WI38 (cell line): ENCODE measurements at regions not wholly inside any gene's neighbourhood (a gene's known extent, or its start where the extent isn't known, plus 50 kb on each side); places are given as distances from the start of the nearest gene placed in this dataset.

Source experiments
- H3K4me3 ChIP-seq: 2 replicates; pipeline ENCODE4 v1.5.1; 2011; ENCODE audit warnings: low read depth, mild to moderate bottlenecking, control low read depth, low read length
- TF ChIP-seq, protein P1 (sequence below): IDR thresholded peaks from 2 replicates; pipeline ENCODE4 v1.5.1; 2012; ENCODE audit warnings: low read depth, mild to moderate bottlenecking, control low read depth, low read length

GRCh38 chr6:66390393-66390792 lies 683.4 kb upstream of the EYS start:
- TF ChIP-seq, protein P1, sequence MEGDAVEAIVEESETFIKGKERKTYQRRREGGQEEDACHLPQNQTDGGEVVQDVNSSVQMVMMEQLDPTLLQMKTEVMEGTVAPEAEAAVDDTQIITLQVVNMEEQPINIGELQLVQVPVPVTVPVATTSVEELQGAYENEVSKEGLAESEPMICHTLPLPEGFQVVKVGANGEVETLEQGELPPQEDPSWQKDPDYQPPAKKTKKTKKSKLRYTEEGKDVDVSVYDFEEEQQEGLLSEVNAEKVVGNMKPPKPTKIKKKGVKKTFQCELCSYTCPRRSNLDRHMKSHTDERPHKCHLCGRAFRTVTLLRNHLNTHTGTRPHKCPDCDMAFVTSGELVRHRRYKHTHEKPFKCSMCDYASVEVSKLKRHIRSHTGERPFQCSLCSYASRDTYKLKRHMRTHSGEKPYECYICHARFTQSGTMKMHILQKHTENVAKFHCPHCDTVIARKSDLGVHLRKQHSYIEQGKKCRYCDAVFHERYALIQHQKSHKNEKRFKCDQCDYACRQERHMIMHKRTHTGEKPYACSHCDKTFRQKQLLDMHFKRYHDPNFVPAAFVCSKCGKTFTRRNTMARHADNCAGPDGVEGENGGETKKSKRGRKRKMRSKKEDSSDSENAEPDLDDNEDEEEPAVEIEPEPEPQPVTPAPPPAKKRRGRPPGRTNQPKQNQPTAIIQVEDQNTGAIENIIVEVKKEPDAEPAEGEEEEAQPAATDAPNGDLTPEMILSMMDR: no peak
- H3K4me3 ChIP-seq: no peak overlapping the region

GRCh38 chr6:66376001-66376400 lies 669.0 kb upstream of the EYS start:
- H3K4me3 ChIP-seq: no peak overlapping the region
- TF ChIP-seq, protein P1: no peak

- no peak overlapping the region for H3K4me3 ChIP-seq
- TF ChIP-seq, protein P1: no peak
These were observed 662.4 kb upstream of the EYS start for GRCh38 chr6:66369407-66369806.

GRCh38 chr6:66362888-66363287 lies 655.9 kb upstream of the EYS start:
- no peak overlapping the region for H3K4me3 ChIP-seq
- TF ChIP-seq, protein P1: no peak

DNA sequence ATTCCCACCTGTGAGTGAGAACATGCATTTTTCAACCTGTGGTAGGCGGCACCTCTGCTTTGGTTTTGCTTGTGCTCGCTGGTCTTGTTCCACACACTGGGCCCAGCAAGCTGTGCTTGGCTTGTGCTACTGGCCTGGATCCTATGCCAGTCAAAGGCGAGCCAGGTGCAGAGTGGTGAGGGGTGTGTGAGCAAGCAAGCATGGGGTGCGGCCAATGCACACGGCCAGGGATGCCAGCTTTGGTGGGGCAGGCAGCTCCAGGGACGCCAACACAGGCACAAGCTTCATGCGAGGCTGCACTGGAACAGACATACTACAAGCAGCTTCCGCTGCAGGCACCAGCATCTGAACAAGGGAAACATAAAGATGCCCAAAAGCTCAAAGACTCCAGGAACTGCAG lies 654.9 kb upstream of the EYS start:
- TF ChIP-seq, protein P1: no peak
- H3K4me3 ChIP-seq: no peak overlapping the region

GRCh38 chr6:66357781-66358180 lies 650.8 kb upstream of the EYS start:
- TF ChIP-seq, protein P1: no peak
- H3K4me3 ChIP-seq: no peak overlapping the region

DNA sequence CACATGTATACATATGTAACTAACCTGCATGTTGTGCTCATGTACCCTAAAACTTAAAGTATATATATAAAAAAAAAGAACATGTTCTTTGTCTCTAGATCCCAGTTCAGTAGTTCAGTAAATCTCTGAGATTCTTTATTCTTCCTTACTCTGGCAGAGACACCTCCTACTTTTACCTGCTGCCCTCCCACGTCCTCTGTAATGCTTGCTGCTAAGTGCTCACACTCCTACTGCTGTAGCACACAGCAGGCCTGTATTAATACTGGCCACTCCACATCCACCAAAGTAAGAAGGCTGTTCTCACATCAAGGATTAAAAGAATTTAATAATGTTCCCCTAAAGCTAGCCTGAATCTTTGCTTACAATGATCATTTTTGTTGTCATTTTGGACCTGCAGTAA lies 648.4 kb upstream of the EYS start:
- TF ChIP-seq, protein P1: no peak
- no peak overlapping the region for H3K4me3 ChIP-seq
